GM12892 (cell line): ENCODE measurements at regions not wholly inside any gene's neighbourhood (a gene's known extent, or its start where the extent isn't known, plus 50 kb on each side); places are given as distances from the start of the nearest gene placed in this dataset.

ENCODE experiments used
- DNase-seq: peaks from one replicate; pipeline ENCODE4 v3.0.0; 2011; ENCODE audit not compliant: insufficient read length
- FAIRE-seq: peaks from 2 replicates; lab custom pipeline; 2011; peaks lifted over from hg19 to GRCh38; lab: Jason Lieb, UNC
- POLR2A ChIP-seq: IDR thresholded peaks from 2 replicates; pipeline ENCODE4 v1.6.1; 2011; ENCODE audit warnings: low read depth, low read length, control low read depth
- POLR2AphosphoS5 ChIP-seq: IDR thresholded peaks from 2 replicates; pipeline ENCODE4 v1.6.1; 2011; ENCODE audit warnings: low read depth, low read length, control low read depth
- TAF1 ChIP-seq: IDR thresholded peaks from 2 replicates; pipeline ENCODE4 v1.6.1; 2011; ENCODE audit warnings: low read depth, mild to moderate bottlenecking, control low read depth, low read length, borderline replicate concordance

- DNase-seq (no peak), FAIRE-seq (no peak)
- no peak for TF ChIP-seq POLR2A
- TF ChIP-seq TAF1: no peak
- TF ChIP-seq POLR2AphosphoS5: no peak
Observed at GRCh38 chr5:28104080-28104479, 1065.7 kb upstream of the CDH9 start.

DNA sequence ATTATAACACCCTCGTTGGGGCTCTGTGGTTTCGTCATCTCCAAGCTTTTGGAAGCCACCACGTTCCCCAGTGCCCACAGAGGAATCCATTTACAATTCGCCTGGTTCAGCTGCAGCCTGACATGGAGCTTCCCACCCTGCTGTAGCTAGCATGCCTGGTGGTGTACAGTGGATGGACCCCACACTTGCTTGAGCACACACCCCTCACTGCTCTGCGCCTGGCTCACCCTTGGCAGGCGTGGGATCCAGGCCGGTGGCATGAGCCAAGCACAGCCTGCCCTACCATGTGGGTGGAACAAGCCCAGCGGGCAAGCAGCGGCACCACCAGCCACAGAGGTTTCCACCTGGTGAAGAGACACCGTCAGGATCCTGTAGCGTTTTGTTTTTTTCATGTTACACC, 1045.7 kb upstream of the CDH9 start:
- FAIRE-seq: no peak
- TF ChIP-seq TAF1: no peak
- TF ChIP-seq POLR2A: no peak
- no peak for TF ChIP-seq POLR2AphosphoS5
- DNase-seq: no peak

DNA sequence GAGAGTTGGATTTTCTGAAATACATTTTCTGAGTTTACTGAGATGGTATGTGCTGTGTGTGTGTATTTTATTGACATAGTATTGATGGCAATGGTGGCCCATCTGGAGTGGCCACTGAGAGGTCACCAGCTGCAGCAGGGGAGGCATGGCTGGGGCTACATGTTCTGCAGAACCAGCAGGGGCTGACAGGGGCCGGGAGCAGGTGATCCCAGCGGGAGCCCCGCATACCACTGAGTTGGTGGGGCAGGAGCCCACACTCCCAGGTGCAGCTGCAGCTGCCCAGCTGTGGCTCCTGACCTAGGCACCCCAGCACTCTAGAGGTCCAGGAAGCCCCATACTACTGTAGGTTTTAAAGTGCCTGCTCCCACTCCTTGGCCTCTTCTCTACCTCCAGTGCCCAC, 1044.2 kb upstream of the CDH9 start:
- FAIRE-seq (no peak), DNase-seq (no peak)
- TF ChIP-seq POLR2AphosphoS5 (no peak), TAF1 (no peak)

- no peak for FAIRE-seq
- TF ChIP-seq POLR2AphosphoS5: no peak
- no peak for TF ChIP-seq TAF1
- no peak for TF ChIP-seq POLR2A
Observed at GRCh38 chr5:28077291-28078240, 1039.2 kb upstream of the CDH9 start.

GRCh38 chr5:28066856-28067255, 1028.5 kb upstream of the CDH9 start:
- FAIRE-seq (no peak), DNase-seq (no peak)
- no peak for TF ChIP-seq POLR2A
- no peak for TF ChIP-seq POLR2AphosphoS5
- no peak for TF ChIP-seq TAF1

More at GRCh38 chr5:28077291-28078240, 1039.2 kb upstream of the CDH9 start:
- DNase-seq: no peak

DNA sequence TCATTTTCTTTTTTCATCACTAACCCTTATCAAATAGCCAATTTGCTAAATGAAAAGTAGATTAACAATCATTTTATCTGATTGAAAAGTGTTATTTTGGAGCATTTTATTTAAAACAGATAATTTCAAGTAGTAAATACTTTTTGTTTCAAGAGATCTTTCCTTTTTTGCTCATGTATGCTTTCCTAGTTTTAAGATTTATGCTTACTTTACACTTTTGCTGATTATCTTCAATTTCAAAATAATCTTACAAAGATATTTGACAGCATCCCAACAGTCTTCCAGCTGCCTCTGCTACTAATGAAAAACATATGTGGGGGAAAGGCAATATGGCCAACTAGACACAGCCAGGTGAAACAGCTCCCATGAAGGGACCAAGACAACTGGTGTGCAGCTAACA, 1027.3 kb upstream of the CDH9 start:
- DNase-seq: no peak
- FAIRE-seq: no peak
- TF ChIP-seq POLR2A (no peak), POLR2AphosphoS5 (no peak), TAF1 (no peak)

- no peak for DNase-seq
- FAIRE-seq: no peak
- TF ChIP-seq POLR2AphosphoS5 (no peak), POLR2A (no peak), TAF1 (no peak)
Observed at GRCh38 chr5:28046596-28046995, 1008.2 kb upstream of the CDH9 start.

- DNase-seq: no peak
- TF ChIP-seq TAF1: no peak
- no peak for TF ChIP-seq POLR2AphosphoS5
- no peak for TF ChIP-seq POLR2A
- FAIRE-seq: no peak
Observed at GRCh38 chr5:28027851-28028250, 989.5 kb upstream of the CDH9 start.

DNA sequence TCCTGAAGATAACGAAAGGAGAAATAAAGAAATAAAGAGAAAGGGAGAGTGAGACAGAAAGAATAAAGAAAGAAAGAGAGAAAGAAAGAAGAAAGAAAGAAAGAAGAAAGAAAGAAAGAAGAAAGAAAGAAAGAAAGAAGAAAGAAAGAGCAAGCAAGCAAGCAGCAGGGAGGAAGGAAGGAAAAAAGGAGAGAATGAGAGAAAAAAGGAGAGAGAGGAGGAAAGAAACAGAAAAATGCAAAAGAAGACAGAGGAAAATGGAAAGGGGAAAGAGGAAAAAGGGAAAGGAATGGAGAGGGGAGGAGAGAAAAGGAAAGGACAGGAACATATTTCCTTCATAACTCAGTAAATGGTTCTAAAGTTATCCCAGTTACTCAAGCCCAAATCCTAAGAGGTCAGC, 978.8 kb upstream of the CDH9 start:
- DNase-seq (no peak), FAIRE-seq (no peak)
- TF ChIP-seq TAF1 (no peak), POLR2A (no peak), POLR2AphosphoS5 (no peak)

DNA sequence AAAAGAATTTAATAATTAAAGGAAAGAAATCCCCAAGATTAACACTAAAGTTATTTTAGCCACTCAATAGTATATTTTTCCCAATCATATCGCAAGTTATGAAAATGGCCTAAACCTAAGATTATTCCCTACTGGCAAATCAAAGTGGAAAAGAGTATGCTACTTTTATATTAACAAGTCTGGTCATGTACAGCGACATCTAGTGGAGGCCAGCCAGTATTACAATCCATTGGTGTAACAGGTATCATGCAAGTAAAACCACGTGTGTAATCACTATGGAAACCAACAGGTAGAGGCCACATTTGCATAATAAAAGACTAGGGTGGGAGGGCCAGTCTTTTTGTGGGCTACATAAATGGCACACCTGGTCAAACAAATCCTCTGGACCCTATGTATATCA, 976.4 kb upstream of the CDH9 start:
- no peak for DNase-seq
- TF ChIP-seq POLR2AphosphoS5 (no peak), TAF1 (no peak), POLR2A (no peak)
- FAIRE-seq: no peak

DNA sequence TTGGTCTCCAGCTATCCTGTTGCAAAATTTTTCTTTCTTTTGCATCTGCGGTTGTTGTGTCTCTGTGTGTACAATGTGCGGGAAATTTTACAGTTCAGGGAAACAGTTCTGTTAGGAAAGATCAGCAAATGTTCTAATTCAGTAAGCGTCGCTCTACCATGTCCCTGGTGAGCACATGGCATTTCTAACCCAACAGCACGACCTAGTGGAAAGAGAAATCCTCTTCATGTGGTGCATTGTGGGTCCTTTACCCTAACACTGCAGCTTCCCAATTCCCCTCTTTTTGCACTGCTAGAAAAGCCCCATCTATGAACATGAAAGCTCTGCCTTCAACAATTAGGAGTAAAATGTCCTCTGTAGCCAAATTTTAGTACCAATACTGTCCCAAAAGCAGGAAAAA, 974.2 kb upstream of the CDH9 start:
- FAIRE-seq (no peak), DNase-seq (no peak)
- no peak for TF ChIP-seq TAF1

GRCh38 chr5:28009576-28009975, 971.2 kb upstream of the CDH9 start:
- FAIRE-seq: no peak
- TF ChIP-seq POLR2AphosphoS5 (no peak), TAF1 (no peak), POLR2A (no peak)
- no peak for DNase-seq

DNA sequence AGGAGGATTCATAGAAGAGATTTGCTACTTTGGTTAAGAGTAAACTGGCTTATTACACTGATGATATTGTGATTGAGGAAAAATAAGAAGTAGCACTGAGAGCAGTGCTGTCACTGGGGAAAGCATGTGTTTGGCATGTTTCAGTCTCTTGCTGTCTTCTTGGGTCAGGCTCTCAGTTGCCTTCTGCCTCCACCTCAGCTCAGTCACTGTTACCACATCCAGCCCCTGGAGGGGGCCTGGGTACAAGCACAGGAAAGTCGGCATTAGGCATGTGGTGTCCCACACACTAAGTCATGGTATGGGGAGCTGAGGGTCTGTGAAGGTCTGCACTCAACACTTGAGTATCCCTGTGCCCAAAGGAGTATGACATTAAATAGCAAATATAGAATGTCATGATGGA, 958.3 kb upstream of the CDH9 start:
- no peak for TF ChIP-seq TAF1
- no peak for TF ChIP-seq POLR2AphosphoS5
- no peak for TF ChIP-seq POLR2A
- DNase-seq: no peak
- no peak for FAIRE-seq
